Keratinocyte (primary cell): ENCODE measurements at regions not wholly inside any gene's neighbourhood (a gene's known extent, or its start where the extent isn't known, plus 50 kb on each side); places are given as distances from the start of the nearest gene placed in this dataset.

ENCODE experiments used
- DNase-seq: peaks from one replicate; pipeline ENCODE4 v3.0.0-alpha.2; 2011; ENCODE audit warnings: low read depth, missing footprints, low spot score
- FAIRE-seq: peaks from 2 replicates; lab custom pipeline; 2011; peaks lifted over from hg19 to GRCh38; lab: Jason Lieb, UNC
- H2AFZ ChIP-seq: 2 replicates; pipeline ENCODE4 v1.6.0; 2012; ENCODE audit warnings: low read length, control low read depth, inconsistent platforms; ENCODE audit not compliant: control insufficient read depth
- H3K27ac ChIP-seq: 2 replicates; pipeline ENCODE4 v1.5.1; 2011; ENCODE audit warnings: low read length; ENCODE audit not compliant: control insufficient read depth, insufficient read depth
- H3K27me3 ChIP-seq: 3 replicates; pipeline ENCODE4 v1.6.0; 2011; ENCODE audit warnings: low read length; ENCODE audit not compliant: control insufficient read depth, insufficient read depth; ENCODE audit errors: extremely low read depth
- H3K36me3 ChIP-seq, 2 experiments: 2 replicates in 1 of 2; 3 replicates in 1 of 2; pipeline ENCODE4 v1.5.1; 2011; ENCODE audit warnings: low read length in 2 of 2, mild to moderate bottlenecking in 1 of 2; ENCODE audit not compliant: control insufficient read depth in 2 of 2, insufficient read depth in 2 of 2; ENCODE audit errors: extremely low read depth in 1 of 2
- H3K4me1 ChIP-seq: 3 replicates; pipeline ENCODE4 v1.5.1; 2011; ENCODE audit warnings: low read length; ENCODE audit not compliant: control insufficient read depth, insufficient read depth; ENCODE audit errors: extremely low read depth
- H3K4me2 ChIP-seq: 3 replicates; pipeline ENCODE4 v1.6.0; 2011; ENCODE audit warnings: low read depth, low read length; ENCODE audit not compliant: control insufficient read depth, insufficient read depth; ENCODE audit errors: extremely low read depth
- H3K4me3 ChIP-seq, 3 experiments: fragments of 200-600 bp in 1 of 3; sonication (generic) in 1 of 3; 2 replicates in 2 of 3; 3 replicates in 1 of 3; pipeline ENCODE4 v1.5.1; 2011 to 2016; ENCODE audit warnings: low read length in 3 of 3, mild to moderate bottlenecking in 3 of 3, control low read depth in 2 of 3, inconsistent platforms in 1 of 3, low read depth in 1 of 3, mixed read lengths in 1 of 3, mixed run types in 1 of 3, moderate library complexity in 1 of 3; ENCODE audit not compliant: control insufficient read depth in 2 of 3, insufficient read depth in 2 of 3; ENCODE audit errors: extremely low read depth in 1 of 3
- H3K79me2 ChIP-seq: 2 replicates; pipeline ENCODE4 v1.6.0; 2012; ENCODE audit warnings: low read length; ENCODE audit not compliant: control insufficient read depth, insufficient read depth
- H3K9ac ChIP-seq: 3 replicates; pipeline ENCODE4 v1.6.0; 2011; ENCODE audit warnings: low read length; ENCODE audit not compliant: control insufficient read depth, insufficient read depth; ENCODE audit errors: extremely low read depth
- H3K9me1 ChIP-seq: 3 replicates; pipeline ENCODE4 v1.6.0; 2011; ENCODE audit warnings: low read length; ENCODE audit not compliant: control insufficient read depth, insufficient read depth; ENCODE audit errors: extremely low read depth
- H3K9me3 ChIP-seq: 2 replicates; pipeline ENCODE4 v1.5.1; 2012; ENCODE audit warnings: low read depth, low read length; ENCODE audit not compliant: control insufficient read depth
- H4K20me1 ChIP-seq: 3 replicates; pipeline ENCODE4 v1.6.0; 2011; ENCODE audit warnings: low read length; ENCODE audit not compliant: control insufficient read depth, insufficient read depth; ENCODE audit errors: extremely low read depth
- CTCF ChIP-seq, 3 experiments: IDR thresholded peaks in 1 of 3; conservative IDR thresholded peaks in 1 of 3; optimal IDR thresholded peaks in 1 of 3; 2 replicates in 2 of 3; 3 replicates in 1 of 3; pipeline versions ENCODE3 to v1.5.1; 2011; ENCODE audit warnings: low read length in 3 of 3, mild to moderate bottlenecking in 3 of 3, moderate library complexity in 2 of 3, control low read depth in 1 of 3, inconsistent platforms in 1 of 3; ENCODE audit not compliant: insufficient read depth in 2 of 3; ENCODE audit errors: extremely low read depth in 1 of 3
- EZH2 ChIP-seq: IDR thresholded peaks from one replicate; pipeline ENCODE4 v1.6.1; 2012; ENCODE audit warnings: inconsistent platforms, mild to moderate bottlenecking, low read length, moderate library complexity
- dilution Hi-C: fragments of 300-500 bp; cut with MboI; formaldehyde crosslinking; loops from one replicate; pipeline ENCODE4 v1.7.0; 2020; ENCODE audit warnings: low sequenced_read_pairs; ENCODE audit not compliant: extremely low pct_ligation_motif_present

DNA sequence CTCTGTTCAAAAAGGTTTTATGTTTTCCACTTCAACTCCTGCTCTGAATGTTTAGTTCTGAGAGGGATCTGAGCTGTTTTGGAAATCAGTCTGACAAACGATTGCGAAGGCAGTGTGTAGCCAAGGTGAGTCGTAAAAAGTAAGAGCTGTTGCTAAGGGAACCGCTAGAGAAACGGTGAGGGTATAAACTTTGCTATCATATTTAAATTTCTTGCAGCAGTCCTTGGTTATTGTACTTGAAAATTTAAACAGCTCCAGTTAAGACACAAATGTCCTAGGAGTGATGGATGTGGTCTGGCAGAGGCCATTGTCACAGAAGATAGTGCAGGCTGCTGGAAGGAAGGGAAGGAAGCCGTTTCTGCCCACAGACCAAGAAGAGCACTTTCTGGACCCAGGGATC, 64.9 kb upstream of the CITED2 start:
- Histone ChIP-seq H3K79me2 (no peaks in the 10 kb centered on the region), H4K20me1 (no peaks in the 10 kb centered on the region), H3K4me2 (no peak overlapping the region), H3K4me3 (no peak overlapping the region), H3K27me3 (no peaks in the 10 kb centered on the region), H3K9ac (no peak overlapping the region), H3K4me1 (peaks cover 13% of the 10 kb centered on the region), H3K9me1 (no peaks in the 10 kb centered on the region), H3K36me3 (no peaks in the 10 kb centered on the region), H3K9me3 (no peaks in the 10 kb centered on the region), H3K27ac (no peak overlapping the region), H2AFZ (no peak overlapping the region)
- DNase-seq, result no peak
- no peak for FAIRE-seq
- no peak for TF ChIP-seq CTCF (optimal IDR thresholded peaks at IDR 0.05 in 1 of 3, IDR thresholded peaks at IDR 0.05 in 1 of 3, conservative IDR thresholded peaks at IDR 0.05 in 1 of 3; ENCODE audit: extremely low read depth in 1 of 3, insufficient read depth in 2 of 3, low read length in 3 of 3)
- TF ChIP-seq EZH2, result no peak
- dilution Hi-C loops, result no loop called here

- Histone ChIP-seq H3K4me2 (no peak overlapping the region), H3K9ac (no peak overlapping the region), H3K36me3 (no peaks in the 10 kb centered on the region), H3K27me3 (no peaks in the 10 kb centered on the region), H3K79me2 (no peaks in the 10 kb centered on the region), H2AFZ (no peak overlapping the region), H3K4me1 (peaks cover 12% of the 10 kb centered on the region), H4K20me1 (no peaks in the 10 kb centered on the region), H3K9me3 (no peaks in the 10 kb centered on the region), H3K27ac (no peak overlapping the region), H3K4me3 (no peak overlapping the region), H3K9me1 (no peaks in the 10 kb centered on the region)
- dilution Hi-C loops, result no loop called here
- no peak for DNase-seq
- TF ChIP-seq EZH2 (no peak), CTCF (optimal IDR thresholded peaks at IDR 0.05 in 1 of 3, IDR thresholded peaks at IDR 0.05 in 1 of 3, conservative IDR thresholded peaks at IDR 0.05 in 1 of 3; ENCODE audit: extremely low read depth in 1 of 3, insufficient read depth in 2 of 3, low read length in 3 of 3) (no peak)
- FAIRE-seq, result no peak
Observed at GRCh38 chr6:139438775-139439174, 64.3 kb upstream of the CITED2 start.
